GM23248 (cell line): ENCODE measurements at regions not wholly inside any gene's neighbourhood (a gene's known extent, or its start where the extent isn't known, plus 50 kb on each side); places are given as distances from the start of the nearest gene placed in this dataset.

Experiments used
- DNase-seq: peaks from one replicate; pipeline ENCODE4 v3.0.0-alpha.2; 2015
- H2AFZ ChIP-seq: fragments of 200-600 bp; sonication (generic); 2 replicates; pipeline ENCODE4 v1.6.1; 2016; ENCODE audit warnings: antibody characterized with exemption
- H3F3A ChIP-seq: fragments of 200-600 bp; sonication (generic); 2 replicates; pipeline ENCODE4 v1.6.1; 2016; ENCODE audit warnings: mild to moderate bottlenecking, antibody characterized with exemption, mixed run types; ENCODE audit not compliant: insufficient read depth
- H3K27ac ChIP-seq: fragments of 200-600 bp; sonication (generic); 2 replicates; pipeline ENCODE4 v1.5.1; 2016; ENCODE audit warnings: mild to moderate bottlenecking
- H3K27me3 ChIP-seq: fragments of 200-600 bp; sonication (generic); replicated peaks from 2 replicates; pipeline ENCODE4 v1.6.1; 2016; ENCODE audit warnings: mild to moderate bottlenecking; ENCODE audit not compliant: insufficient read depth
- H3K36me3 ChIP-seq: fragments of 200-600 bp; sonication (generic); 2 replicates; pipeline ENCODE4 v1.6.1; 2016; ENCODE audit warnings: low read depth, mild to moderate bottlenecking
- H3K4me1 ChIP-seq: fragments of 200-600 bp; sonication (generic); 2 replicates; pipeline ENCODE4 v1.6.1; 2016; ENCODE audit warnings: mild to moderate bottlenecking; ENCODE audit not compliant: insufficient read depth
- H3K4me2 ChIP-seq: fragments of 200-600 bp; sonication (generic); one replicate; pipeline ENCODE4 v1.6.1; 2016; ENCODE audit warnings: mild to moderate bottlenecking; ENCODE audit not compliant: unreplicated experiment
- H3K4me3 ChIP-seq: fragments of 200-600 bp; sonication (generic); 2 replicates; pipeline ENCODE4 v1.5.1; 2016; ENCODE audit warnings: mild to moderate bottlenecking
- H3K79me2 ChIP-seq: fragments of 200-600 bp; sonication (generic); 2 replicates; pipeline ENCODE4 v1.6.1; 2016; ENCODE audit warnings: mild to moderate bottlenecking; ENCODE audit not compliant: insufficient read depth
- H3K9ac ChIP-seq: fragments of 200-600 bp; sonication (generic); 2 replicates; pipeline ENCODE4 v1.6.1; 2016; ENCODE audit warnings: mild to moderate bottlenecking
- H3K9me2 ChIP-seq: fragments of 200-600 bp; sonication (generic); 2 replicates; pipeline ENCODE4 v1.6.1; 2016; ENCODE audit warnings: mixed run types, mild to moderate bottlenecking, moderate library complexity; ENCODE audit not compliant: insufficient read depth
- H3K9me3 ChIP-seq: fragments of 200-600 bp; sonication (generic); one replicate; pipeline ENCODE4 v1.6.1; 2017; ENCODE audit warnings: low read depth
- H4K20me1 ChIP-seq: fragments of 200-600 bp; sonication (generic); 2 replicates; pipeline ENCODE4 v1.6.0; 2016; ENCODE audit not compliant: insufficient read depth
- EZH2 ChIP-seq: fragments of 200-600 bp; sonication (generic); IDR thresholded peaks from 2 replicates; pipeline ENCODE4 v1.6.1; 2018; ENCODE audit warnings: antibody characterized with exemption, mild to moderate bottlenecking; ENCODE audit not compliant: insufficient read depth, poor library complexity, severe bottlenecking
- EZH2phosphoT487 ChIP-seq: fragments of 200-600 bp; sonication (generic); IDR thresholded peaks from 2 replicates; pipeline ENCODE4 v1.6.1; 2018; ENCODE audit warnings: antibody characterized with exemption, moderate library complexity, mild to moderate bottlenecking, low read depth; ENCODE audit not compliant: insufficient read depth
- WGBS, 2 experiments: methylation state at CpG; one replicate each; pipeline ENCODE4 v1.1.6; 2015 to 2017; ENCODE audit warnings: low lambda C conversion rate in 2 of 2, low coverage in 1 of 2; ENCODE audit errors: missing lambda C conversion rate in 2 of 2; 5-methylcytosine and 5-hydroxymethylcytosine counted together
- in situ Hi-C: fragments of 300-500 bp; cut with MboI; formaldehyde crosslinking; loops from 2 replicates; pipeline ENCODE4 v1.15.0; 2020

GRCh38 chr4:18463987-18464559, 442.5 kb upstream of the LCORL start:
- Histone ChIP-seq H3K4me2 (no peak overlapping the region), H3K9me3 (no peaks in the 10 kb centered on the region), H3K36me3 (no peaks in the 10 kb centered on the region), H3K79me2 (no peaks in the 10 kb centered on the region), H3K4me3 (no peak overlapping the region), H3K4me1 (no peaks in the 10 kb centered on the region), H3K9ac (no peak overlapping the region), H3F3A (no peaks in the 10 kb centered on the region), H2AFZ (no peak overlapping the region), H4K20me1 (no peaks in the 10 kb centered on the region), H3K27ac (no peak overlapping the region), H3K9me2 (no peaks in the 10 kb centered on the region), H3K27me3 (no peaks in the 10 kb centered on the region)
- in situ Hi-C loops = no loop called here
- 28 to 29% methylated on average over 4 of the region's 4 CpGs for WGBS, 2 experiments
- no peak for DNase-seq
- TF ChIP-seq EZH2 (no peak), EZH2phosphoT487 (no peak)

DNA sequence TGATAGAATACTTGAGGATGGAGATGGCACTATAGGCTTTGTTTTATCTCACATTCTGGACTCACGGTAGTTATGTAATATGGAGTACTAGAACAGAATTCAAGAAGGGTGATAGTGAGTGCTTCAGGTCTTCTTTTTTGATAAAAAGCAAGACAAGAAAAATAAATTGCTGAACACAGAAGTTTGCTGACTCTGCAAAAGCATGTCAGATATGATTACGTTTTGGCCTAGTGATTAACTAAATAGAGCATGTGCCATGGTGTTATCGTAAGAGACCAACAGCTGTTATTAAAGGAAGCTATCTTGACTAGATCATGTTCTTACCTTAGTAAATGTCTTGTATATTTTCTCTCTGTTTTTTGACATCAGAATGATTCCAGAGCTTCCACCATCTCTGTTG, 436.9 kb upstream of the LCORL start:
- Histone ChIP-seq H3K79me2 (no peaks in the 10 kb centered on the region), H2AFZ (no peak overlapping the region), H3K9me3 (no peaks in the 10 kb centered on the region), H3K4me1 (no peaks in the 10 kb centered on the region), H4K20me1 (no peaks in the 10 kb centered on the region), H3K27ac (no peak overlapping the region), H3K4me3 (no peak overlapping the region), H3K4me2 (no peak overlapping the region), H3K9me2 (no peaks in the 10 kb centered on the region), H3K9ac (no peak overlapping the region), H3K36me3 (no peaks in the 10 kb centered on the region), H3K27me3 (no peaks in the 10 kb centered on the region), H3F3A (no peaks in the 10 kb centered on the region)
- in situ Hi-C loops = no loop called here
- WGBS, 2 experiments = 36 to 38% methylated on average over 3 of the region's 3 CpGs
- TF ChIP-seq EZH2 = no peak
- TF ChIP-seq EZH2phosphoT487 = no peak
- DNase-seq = no peak

- DNase-seq = no peak
- Histone ChIP-seq H3K27ac (no peak overlapping the region), H3K4me1 (no peaks in the 10 kb centered on the region), H3K4me3 (no peak overlapping the region), H3K9me3 (no peaks in the 10 kb centered on the region), H3F3A (no peaks in the 10 kb centered on the region), H2AFZ (no peak overlapping the region), H3K9me2 (no peaks in the 10 kb centered on the region), H3K9ac (no peak overlapping the region), H3K79me2 (no peaks in the 10 kb centered on the region), H3K36me3 (no peaks in the 10 kb centered on the region), H4K20me1 (no peaks in the 10 kb centered on the region), H3K4me2 (no peak overlapping the region), H3K27me3 (no peaks in the 10 kb centered on the region)
- in situ Hi-C loops = no loop called here
- no peak for TF ChIP-seq EZH2phosphoT487
- no peak for TF ChIP-seq EZH2
- 44 to 58% methylated on average over 3 of the region's 3 CpGs for whole genome bisulfite sequencing, 2 experiments
Observed at GRCh38 chr4:18454349-18454748, 432.8 kb upstream of the LCORL start.

GRCh38 chr4:18445110-18445509, 423.6 kb upstream of the LCORL start:
- Histone ChIP-seq H3K4me1 (no peaks in the 10 kb centered on the region), H3K36me3 (no peaks in the 10 kb centered on the region), H3K9ac (no peak overlapping the region), H3K9me2 (no peaks in the 10 kb centered on the region), H3K4me2 (no peak overlapping the region), H3F3A (no peaks in the 10 kb centered on the region), H3K27ac (no peak overlapping the region), H4K20me1 (no peaks in the 10 kb centered on the region), H3K9me3 (no peaks in the 10 kb centered on the region), H3K27me3 (no peaks in the 10 kb centered on the region), H3K79me2 (no peaks in the 10 kb centered on the region), H2AFZ (no peak overlapping the region), H3K4me3 (no peak overlapping the region)
- TF ChIP-seq EZH2 (no peak), EZH2phosphoT487 (no peak)
- 9 to 20% methylated on average over 4 of the region's 4 CpGs for WGBS, 2 experiments
- in situ Hi-C loops = no loop called here
- DNase-seq = no peak

DNA sequence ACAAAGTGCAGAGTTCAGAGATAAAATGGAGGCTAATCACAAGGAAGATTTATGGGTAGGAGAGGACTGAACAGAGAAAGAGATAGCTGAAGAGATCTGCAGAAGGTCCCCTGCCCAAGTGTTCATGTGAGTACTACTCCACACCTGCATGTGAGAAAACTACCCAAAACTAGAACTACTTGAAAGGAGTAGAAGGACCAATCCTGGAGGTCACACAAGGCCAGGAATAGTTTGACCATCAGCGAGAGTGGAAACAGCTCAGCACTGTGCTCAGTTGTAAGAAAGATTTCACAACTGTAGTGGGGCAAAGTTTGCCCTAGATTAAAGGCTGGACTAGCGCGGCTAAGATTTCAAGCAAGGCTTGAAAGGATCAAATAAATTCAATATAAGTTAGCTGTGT, 422.7 kb upstream of the LCORL start:
- 51 to 56% methylated on average over 3 of the region's 3 CpGs for WGBS, 2 experiments
- Histone ChIP-seq H3K79me2 (no peaks in the 10 kb centered on the region), H3K27me3 (no peaks in the 10 kb centered on the region), H3K9me3 (no peaks in the 10 kb centered on the region), H3K9me2 (no peaks in the 10 kb centered on the region), H3K4me1 (no peaks in the 10 kb centered on the region), H4K20me1 (no peaks in the 10 kb centered on the region), H3K4me3 (no peak overlapping the region), H2AFZ (no peak overlapping the region), H3F3A (no peaks in the 10 kb centered on the region), H3K4me2 (no peak overlapping the region), H3K9ac (no peak overlapping the region), H3K27ac (no peak overlapping the region), H3K36me3 (no peaks in the 10 kb centered on the region)
- in situ Hi-C loops = no loop called here
- no peak for DNase-seq
- TF ChIP-seq EZH2 (no peak), EZH2phosphoT487 (no peak)
